ENCODE measurements at regions not wholly inside any gene's neighbourhood (a gene's known extent, or its start where the extent isn't known, plus 50 kb on each side); places are given as distances from the start of the nearest gene placed in this dataset.

DNA sequence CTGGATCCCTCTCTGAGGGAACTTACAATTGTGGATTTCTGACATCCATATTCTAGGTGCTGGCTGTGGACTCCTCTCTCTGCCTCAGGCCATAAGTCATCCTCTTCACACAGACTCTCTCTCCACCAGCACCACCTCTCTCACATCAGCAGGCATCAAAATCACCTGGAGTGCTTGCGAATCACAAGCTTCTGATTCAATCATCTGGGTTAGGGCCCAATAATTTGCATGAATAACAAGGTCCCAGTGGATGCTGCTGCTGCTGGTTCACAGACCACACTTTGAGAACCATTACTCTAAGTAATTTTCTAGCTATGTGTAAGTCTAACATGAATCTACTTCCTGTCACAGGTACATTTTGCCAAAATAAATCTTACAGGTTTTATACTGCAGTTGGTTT is 214.9 kb downstream of the DSEL start (continued):
- TF ChIP-seq, protein P1, sequence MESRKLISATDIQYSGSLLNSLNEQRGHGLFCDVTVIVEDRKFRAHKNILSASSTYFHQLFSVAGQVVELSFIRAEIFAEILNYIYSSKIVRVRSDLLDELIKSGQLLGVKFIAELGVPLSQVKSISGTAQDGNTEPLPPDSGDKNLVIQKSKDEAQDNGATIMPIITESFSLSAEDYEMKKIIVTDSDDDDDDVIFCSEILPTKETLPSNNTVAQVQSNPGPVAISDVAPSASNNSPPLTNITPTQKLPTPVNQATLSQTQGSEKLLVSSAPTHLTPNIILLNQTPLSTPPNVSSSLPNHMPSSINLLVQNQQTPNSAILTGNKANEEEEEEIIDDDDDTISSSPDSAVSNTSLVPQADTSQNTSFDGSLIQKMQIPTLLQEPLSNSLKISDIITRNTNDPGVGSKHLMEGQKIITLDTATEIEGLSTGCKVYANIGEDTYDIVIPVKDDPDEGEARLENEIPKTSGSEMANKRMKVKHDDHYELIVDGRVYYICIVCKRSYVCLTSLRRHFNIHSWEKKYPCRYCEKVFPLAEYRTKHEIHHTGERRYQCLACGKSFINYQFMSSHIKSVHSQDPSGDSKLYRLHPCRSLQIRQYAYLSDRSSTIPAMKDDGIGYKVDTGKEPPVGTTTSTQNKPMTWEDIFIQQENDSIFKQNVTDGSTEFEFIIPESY (IDR thresholded peaks at IDR 0.05) = no peak

DNA sequence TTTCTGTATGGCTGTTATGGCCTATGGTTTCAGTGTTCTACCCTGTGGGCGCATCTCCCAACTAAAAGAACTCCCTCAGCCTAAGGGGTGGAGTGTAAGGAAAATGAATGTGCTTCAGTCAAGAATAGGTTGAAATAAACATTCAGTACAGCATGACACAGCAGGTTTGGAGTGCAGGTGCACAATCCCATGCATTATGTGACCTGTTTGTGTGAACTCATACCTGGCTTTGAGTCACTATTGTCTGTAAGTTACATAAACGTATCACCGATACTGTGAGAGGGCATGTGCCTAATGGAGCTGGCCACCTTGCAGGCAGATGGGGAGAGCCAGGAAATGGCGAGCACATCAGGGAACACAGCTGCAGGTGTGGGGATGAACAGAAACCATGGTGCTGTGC is 216.0 kb downstream of the DSEL start:
- TF ChIP-seq, protein P2, sequence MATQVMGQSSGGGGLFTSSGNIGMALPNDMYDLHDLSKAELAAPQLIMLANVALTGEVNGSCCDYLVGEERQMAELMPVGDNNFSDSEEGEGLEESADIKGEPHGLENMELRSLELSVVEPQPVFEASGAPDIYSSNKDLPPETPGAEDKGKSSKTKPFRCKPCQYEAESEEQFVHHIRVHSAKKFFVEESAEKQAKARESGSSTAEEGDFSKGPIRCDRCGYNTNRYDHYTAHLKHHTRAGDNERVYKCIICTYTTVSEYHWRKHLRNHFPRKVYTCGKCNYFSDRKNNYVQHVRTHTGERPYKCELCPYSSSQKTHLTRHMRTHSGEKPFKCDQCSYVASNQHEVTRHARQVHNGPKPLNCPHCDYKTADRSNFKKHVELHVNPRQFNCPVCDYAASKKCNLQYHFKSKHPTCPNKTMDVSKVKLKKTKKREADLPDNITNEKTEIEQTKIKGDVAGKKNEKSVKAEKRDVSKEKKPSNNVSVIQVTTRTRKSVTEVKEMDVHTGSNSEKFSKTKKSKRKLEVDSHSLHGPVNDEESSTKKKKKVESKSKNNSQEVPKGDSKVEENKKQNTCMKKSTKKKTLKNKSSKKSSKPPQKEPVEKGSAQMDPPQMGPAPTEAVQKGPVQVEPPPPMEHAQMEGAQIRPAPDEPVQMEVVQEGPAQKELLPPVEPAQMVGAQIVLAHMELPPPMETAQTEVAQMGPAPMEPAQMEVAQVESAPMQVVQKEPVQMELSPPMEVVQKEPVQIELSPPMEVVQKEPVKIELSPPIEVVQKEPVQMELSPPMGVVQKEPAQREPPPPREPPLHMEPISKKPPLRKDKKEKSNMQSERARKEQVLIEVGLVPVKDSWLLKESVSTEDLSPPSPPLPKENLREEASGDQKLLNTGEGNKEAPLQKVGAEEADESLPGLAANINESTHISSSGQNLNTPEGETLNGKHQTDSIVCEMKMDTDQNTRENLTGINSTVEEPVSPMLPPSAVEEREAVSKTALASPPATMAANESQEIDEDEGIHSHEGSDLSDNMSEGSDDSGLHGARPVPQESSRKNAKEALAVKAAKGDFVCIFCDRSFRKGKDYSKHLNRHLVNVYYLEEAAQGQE (IDR thresholded peaks at IDR 0.05) = no peak
- TF ChIP-seq TAF1 (conservative IDR thresholded peaks at IDR 0.05) = no peak
- TF ChIP-seq RAD21 (IDR thresholded peaks at IDR 0.05) = no peak
- TF ChIP-seq JUND (IDR thresholded peaks at IDR 0.05) = no peak
- Histone ChIP-seq H3K4me1 (ENCODE audit: control insufficient read depth in 4 of 4, insufficient read depth in 4 of 4, low read length in 3 of 4) (no peaks in the 10 kb centered on the region), H3K9ac (ENCODE audit: low read depth in 1 of 2, low read length in 2 of 2) (no peak overlapping the region), H3K36me3 (ENCODE audit: control insufficient read depth in 4 of 4, insufficient read depth in 3 of 4, low read depth in 1 of 4, low read length in 3 of 4) (no peaks in the 10 kb centered on the region), H3K27ac (ENCODE audit: low read depth in 1 of 2, low read length in 2 of 2) (no peak overlapping the region), H3K4me3 (ENCODE audit: low read depth in 1 of 3, low read length in 3 of 3) (peak overlapping the region in 1 of 3 donors; percentile 20), H3K27me3 (ENCODE audit: control insufficient read depth in 4 of 4, insufficient read depth in 4 of 4, low read length in 3 of 4) (no peaks in the 10 kb centered on the region), H3K9me3 (ENCODE audit: control insufficient read depth in 4 of 4, low read length in 3 of 4) (peaks cover 0 to 15% (median 3%) of the 10 kb centered on the region in 4 donors)
- no peak for DNase-seq (ENCODE audit: low spot score)
- WGBS = 92% methylated on average over 4 of the region's 4 CpGs

DNA sequence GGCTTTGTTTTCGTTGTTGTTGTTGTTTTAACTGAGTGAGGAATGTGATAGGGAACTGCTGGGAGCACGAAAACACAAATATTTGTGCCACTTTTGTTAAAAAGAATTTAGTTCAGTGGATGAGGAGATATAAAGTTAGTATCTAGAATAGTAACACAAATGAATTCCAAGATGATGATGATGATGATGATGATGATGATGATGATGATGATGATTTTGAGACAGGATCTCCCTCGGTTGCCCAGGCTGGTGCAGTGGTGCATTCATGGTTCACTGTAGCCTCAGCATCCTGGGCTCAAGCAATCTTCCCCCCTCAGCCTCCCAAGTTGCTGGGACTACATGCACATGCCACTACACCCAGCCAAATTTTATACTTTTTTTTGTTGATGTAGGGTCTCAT is 223.7 kb downstream of the DSEL start:
- H3K9ac ChIP-seq (ENCODE audit: low read depth in 1 of 2, low read length in 2 of 2) = no peak overlapping the region
- no peaks in the 10 kb centered on the region for H3K36me3 ChIP-seq (ENCODE audit: control insufficient read depth in 4 of 4, insufficient read depth in 3 of 4, low read depth in 1 of 4, low read length in 3 of 4)
- TF ChIP-seq, protein P3, sequence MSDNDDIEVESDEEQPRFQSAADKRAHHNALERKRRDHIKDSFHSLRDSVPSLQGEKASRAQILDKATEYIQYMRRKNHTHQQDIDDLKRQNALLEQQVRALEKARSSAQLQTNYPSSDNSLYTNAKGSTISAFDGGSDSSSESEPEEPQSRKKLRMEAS (IDR thresholded peaks at IDR 0.05) = no peak
- TF ChIP-seq, protein P4, sequence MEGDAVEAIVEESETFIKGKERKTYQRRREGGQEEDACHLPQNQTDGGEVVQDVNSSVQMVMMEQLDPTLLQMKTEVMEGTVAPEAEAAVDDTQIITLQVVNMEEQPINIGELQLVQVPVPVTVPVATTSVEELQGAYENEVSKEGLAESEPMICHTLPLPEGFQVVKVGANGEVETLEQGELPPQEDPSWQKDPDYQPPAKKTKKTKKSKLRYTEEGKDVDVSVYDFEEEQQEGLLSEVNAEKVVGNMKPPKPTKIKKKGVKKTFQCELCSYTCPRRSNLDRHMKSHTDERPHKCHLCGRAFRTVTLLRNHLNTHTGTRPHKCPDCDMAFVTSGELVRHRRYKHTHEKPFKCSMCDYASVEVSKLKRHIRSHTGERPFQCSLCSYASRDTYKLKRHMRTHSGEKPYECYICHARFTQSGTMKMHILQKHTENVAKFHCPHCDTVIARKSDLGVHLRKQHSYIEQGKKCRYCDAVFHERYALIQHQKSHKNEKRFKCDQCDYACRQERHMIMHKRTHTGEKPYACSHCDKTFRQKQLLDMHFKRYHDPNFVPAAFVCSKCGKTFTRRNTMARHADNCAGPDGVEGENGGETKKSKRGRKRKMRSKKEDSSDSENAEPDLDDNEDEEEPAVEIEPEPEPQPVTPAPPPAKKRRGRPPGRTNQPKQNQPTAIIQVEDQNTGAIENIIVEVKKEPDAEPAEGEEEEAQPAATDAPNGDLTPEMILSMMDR (IDR thresholded peaks at IDR 0.05; ENCODE audit: low read depth, low read length, missing input control) = no peak
- TF ChIP-seq HNF4G (IDR thresholded peaks at IDR 0.05) = no peak
- TF ChIP-seq HNF4A (conservative IDR thresholded peaks at IDR 0.05) = no peak
- no peak for TF ChIP-seq EGR1 (IDR thresholded peaks at IDR 0.05; ENCODE audit: low read depth in 2 of 2)
- no peak for TF ChIP-seq YY1 (IDR thresholded peaks at IDR 0.05)
- TF ChIP-seq NR2F2 (IDR thresholded peaks at IDR 0.05) = no peak
- no peak for TF ChIP-seq JUND (IDR thresholded peaks at IDR 0.05)
- no peak for TF ChIP-seq FOXA1 (IDR thresholded peaks at IDR 0.05)
- TF ChIP-seq RAD21 (IDR thresholded peaks at IDR 0.05) = no peak
- TF ChIP-seq, protein P2 (IDR thresholded peaks at IDR 0.05) = no peak
- TF ChIP-seq RXRA (IDR thresholded peaks at IDR 0.05) = no peak
- no peak for TF ChIP-seq FOXA2 (IDR thresholded peaks at IDR 0.05)
- TF ChIP-seq SP1 (IDR thresholded peaks at IDR 0.05) = no peak
- TF ChIP-seq TAF1 (conservative IDR thresholded peaks at IDR 0.05) = no peak
- H3K27me3 ChIP-seq (ENCODE audit: control insufficient read depth in 4 of 4, insufficient read depth in 4 of 4, low read length in 3 of 4) = no peaks in the 10 kb centered on the region
- no peaks in the 10 kb centered on the region for H3K9me3 ChIP-seq (ENCODE audit: control insufficient read depth in 4 of 4, low read length in 3 of 4)
- H3K27ac ChIP-seq (ENCODE audit: low read depth in 1 of 2, low read length in 2 of 2) = no peak overlapping the region
- DNase-seq (ENCODE audit: low spot score) = no peak
- WGBS = 69% methylated on average over 3 of the region's 3 CpGs
- no peaks in the 10 kb centered on the region for H3K4me1 ChIP-seq (ENCODE audit: control insufficient read depth in 4 of 4, insufficient read depth in 4 of 4, low read length in 3 of 4)
- H3K4me3 ChIP-seq (ENCODE audit: low read depth in 1 of 3, low read length in 3 of 3) = no peak overlapping the region

Data from liver (tissue), 8 donors.